HG03175 (cell line): ENCODE measurements at regions not wholly inside any gene's neighbourhood (a gene's known extent, or its start where the extent isn't known, plus 50 kb on each side); places are given as distances from the start of the nearest gene placed in this dataset.
"Not testable (repeated sequence)": the region's sequence is repeated elsewhere in the genome, so short reads cannot be mapped to it uniquely, and the experiment has no call there.

Source experiments
- ATAC-seq: cut with Tn5 transposase; IDR thresholded peaks from one replicate; pipeline ENCODE4 v1.9.1; 2021; ENCODE audit warnings: mild to moderate bottlenecking, moderate library complexity; ENCODE audit not compliant: unreplicated experiment

DNA sequence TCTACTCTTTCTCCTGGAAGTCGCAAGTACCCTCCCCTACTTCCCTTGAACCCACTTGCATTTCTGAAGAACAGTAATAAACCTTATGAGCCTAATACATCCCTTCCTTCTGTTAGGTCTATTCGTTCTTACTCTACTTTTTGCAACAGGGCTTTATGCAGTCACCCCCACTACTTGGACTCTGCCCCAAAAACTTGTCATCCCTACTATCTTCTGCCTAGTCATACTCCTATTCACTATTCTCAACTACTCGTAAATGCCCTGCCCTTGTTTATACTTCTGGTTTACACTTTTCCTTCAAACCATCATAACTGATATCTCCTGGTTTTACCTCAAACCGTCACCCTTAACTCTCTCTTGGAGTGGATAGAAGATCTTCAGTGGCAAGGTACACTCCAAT is 55.2 kb upstream of the SLIT2 start:
- no peak for ATAC-seq

- ATAC-seq: no peak
These were observed 56.4 kb upstream of the SLIT2 start for GRCh38 chr4:20195071-20195885.

- ATAC-seq: no peak
These were observed 57.3 kb upstream of the SLIT2 start for GRCh38 chr4:20194123-20195013.

DNA sequence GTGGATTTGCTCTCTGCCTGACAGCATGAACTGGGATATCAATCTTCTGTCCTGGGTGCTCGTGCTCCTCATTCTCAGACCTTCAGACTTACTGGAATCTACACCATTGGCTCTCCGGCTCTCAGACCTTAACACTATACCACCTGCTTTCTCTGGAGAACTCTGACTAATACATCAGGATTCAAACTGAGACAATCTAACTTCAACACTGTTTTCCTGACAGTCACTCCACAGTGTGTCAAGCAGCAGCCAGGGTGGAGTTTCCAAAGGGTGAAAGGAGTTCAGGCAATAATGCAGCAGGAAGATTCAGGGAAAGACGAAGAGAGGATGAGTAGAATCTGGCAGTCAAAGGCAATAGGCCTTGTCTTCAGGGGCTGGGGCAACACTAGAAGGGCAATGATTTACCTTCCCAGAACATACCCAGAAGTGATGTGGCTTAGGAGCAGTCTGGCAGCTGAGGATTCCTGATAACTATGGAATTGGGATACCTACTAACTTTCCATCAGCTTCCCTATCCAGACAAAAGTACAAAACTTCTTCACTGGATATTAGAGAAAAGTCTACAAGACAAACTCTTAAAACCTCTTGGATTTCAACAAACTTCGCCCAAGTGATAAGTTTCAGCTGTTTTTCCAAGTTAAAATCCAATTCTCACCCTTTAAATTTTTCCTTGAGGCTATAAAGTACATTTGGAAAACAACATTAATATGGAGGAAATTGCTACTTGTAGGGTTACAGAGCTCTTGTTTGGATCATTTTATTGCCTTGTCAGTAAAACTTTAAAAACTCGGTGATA is 58.4 kb upstream of the SLIT2 start:
- ATAC-seq: no peak

- no peak for ATAC-seq
These were observed 59.0 kb upstream of the SLIT2 start for GRCh38 chr4:20192736-20193135.

GRCh38 chr4:20185103-20185502 is 66.6 kb upstream of the SLIT2 start:
- no peak for ATAC-seq

DNA sequence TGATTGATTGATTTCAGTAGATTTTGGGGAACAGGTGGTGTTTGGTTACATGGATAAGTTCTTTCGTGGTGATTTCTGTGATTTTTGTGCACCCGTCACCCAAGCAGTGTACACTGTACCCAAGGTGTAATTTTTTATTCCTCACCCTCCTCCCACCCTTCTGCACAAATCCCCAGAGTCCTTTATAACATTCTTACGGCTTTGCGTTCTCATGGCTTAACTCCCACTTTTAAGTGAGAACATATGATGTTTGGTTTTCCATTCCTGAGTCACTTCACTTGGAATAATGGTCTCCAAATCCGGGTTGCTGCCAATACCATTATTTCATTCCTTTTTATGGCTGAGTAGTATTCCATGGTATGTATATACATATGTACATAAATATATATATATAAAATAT is 68.6 kb upstream of the SLIT2 start:
- not testable (repeated sequence) for ATAC-seq

GRCh38 chr4:20181926-20182325 is 69.8 kb upstream of the SLIT2 start:
- ATAC-seq: no peak

GRCh38 chr4:20180509-20180908 is 71.2 kb upstream of the SLIT2 start:
- ATAC-seq: no peak

- ATAC-seq: no peak
These were observed 72.7 kb upstream of the SLIT2 start for GRCh38 chr4:20178902-20179576.

- ATAC-seq: no peak
These were observed 74.8 kb upstream of the SLIT2 start for GRCh38 chr4:20176881-20177280.

- ATAC-seq: no peak
These were observed 79.5 kb upstream of the SLIT2 start for GRCh38 chr4:20172070-20172760.

DNA sequence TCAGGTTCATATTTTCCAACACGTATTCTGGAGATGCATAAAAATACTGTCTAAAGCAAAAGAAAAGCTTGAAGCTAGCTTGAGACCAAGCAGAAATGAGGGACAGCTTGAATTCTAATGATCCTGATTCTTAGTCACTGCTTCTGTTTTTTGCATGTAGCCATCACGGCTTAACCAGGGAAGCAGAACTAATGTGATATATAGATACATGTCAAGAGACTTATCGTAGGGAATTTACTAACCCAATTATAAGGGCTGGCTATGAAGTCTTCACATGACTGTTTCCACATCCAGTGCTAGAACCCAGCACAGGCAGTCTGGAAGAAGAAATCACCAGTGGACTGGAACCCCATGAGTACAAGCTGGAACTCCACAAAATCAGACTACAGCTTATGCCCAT is 85.2 kb upstream of the SLIT2 start:
- ATAC-seq: no peak

DNA sequence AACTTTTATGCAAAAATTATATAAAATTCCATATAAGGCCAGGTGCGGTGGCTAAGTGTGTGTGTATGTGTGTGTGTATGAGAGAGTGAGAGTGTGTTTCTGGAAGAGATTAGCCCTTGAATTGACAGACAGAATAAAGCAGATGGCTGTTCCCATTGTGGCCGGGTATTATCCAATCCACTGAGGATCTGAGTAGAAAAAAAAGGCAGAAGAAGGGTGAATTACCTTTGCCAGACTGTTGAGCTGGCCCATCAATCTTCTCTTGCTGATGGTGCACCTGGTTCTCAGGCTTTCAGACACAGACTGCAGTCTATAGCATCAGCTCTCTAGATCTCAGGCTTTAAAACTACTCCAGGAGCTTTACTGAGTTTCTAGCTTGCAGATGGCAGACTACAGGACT is 92.2 kb upstream of the SLIT2 start:
- no peak for ATAC-seq

DNA sequence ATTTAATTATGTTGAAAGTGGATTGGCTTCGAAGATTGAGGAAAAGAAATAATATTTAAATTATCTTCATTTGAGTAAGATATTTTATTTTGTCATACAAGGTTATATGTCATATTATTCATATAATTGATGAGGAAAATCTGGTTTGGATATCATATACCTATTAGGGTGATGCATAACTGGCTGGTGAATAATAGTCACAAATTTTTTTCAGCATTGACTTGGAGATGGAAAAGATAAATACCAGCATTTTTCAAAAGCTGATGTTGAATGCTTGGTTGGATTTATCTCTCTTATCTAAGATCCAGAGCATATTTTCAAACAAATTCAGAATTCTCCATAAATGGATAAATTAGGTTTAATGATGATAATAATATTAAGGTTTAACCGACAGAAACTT is 93.5 kb upstream of the SLIT2 start:
- ATAC-seq: no peak

- ATAC-seq: no peak
These were observed 100.3 kb upstream of the SLIT2 start for GRCh38 chr4:20151436-20151835.

DNA sequence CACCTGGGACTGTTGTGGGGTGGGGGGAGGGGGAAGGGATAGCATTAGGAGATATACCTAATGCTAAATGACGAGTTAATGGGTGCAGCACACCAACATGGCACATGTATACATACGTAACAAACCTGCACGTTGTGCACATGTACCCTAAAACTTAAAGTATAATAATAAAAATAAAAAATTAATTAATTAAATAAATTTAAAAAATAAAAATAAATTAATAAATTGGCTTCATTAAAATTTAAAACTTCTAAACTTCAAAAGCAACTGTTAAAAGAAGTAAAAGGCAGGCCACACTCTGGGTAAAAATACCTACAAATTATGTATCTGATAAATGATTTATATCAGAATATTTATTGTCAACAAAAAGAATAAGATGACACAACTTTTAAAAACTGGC is 102.6 kb upstream of the SLIT2 start:
- not testable (repeated sequence) for ATAC-seq

DNA sequence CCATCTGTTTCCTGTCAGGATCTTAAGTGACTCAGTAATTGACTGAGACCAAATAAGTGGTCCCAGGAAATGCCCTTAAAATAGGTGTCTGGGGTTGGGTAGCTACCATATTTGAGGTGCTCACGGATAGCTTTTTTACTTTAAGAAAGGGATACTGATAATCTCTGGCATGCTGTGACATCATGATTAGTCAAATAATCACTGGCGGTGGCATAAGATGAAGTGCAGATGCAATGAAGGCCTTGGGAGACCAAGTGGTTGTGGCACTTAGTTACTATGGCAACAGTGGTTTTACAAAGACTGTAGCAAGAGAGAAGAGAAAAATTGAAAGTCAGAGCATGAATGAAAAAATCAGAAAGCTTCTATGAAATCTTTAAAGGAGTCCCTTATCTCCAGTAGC is 114.5 kb upstream of the SLIT2 start:
- no peak for ATAC-seq

DNA sequence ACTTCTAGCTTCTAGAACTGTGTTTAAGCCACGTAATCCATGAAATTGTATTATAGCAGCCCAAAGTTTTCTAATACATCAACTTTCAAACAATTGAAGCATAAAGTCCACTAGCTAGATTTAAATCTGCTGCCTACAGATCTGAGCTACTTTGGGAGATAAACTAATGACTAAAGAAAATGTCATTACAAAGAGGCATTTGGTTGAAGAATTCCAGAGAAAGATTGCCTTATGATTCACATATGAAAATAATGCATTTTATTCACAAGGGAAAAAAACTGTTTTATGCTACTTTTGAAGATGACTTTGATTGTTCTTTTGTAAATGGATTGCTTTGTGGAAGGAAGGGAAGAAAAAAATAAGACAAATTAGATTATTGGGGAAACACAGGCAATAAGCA is 124.1 kb upstream of the SLIT2 start:
- ATAC-seq: no peak

- no peak for ATAC-seq
These were observed 124.8 kb upstream of the SLIT2 start for GRCh38 chr4:20126906-20127305.
